ENCODE measurements at regions not wholly inside any gene's neighbourhood (a gene's known extent, or its start where the extent isn't known, plus 50 kb on each side); places are given as distances from the start of the nearest gene placed in this dataset.

DNA sequence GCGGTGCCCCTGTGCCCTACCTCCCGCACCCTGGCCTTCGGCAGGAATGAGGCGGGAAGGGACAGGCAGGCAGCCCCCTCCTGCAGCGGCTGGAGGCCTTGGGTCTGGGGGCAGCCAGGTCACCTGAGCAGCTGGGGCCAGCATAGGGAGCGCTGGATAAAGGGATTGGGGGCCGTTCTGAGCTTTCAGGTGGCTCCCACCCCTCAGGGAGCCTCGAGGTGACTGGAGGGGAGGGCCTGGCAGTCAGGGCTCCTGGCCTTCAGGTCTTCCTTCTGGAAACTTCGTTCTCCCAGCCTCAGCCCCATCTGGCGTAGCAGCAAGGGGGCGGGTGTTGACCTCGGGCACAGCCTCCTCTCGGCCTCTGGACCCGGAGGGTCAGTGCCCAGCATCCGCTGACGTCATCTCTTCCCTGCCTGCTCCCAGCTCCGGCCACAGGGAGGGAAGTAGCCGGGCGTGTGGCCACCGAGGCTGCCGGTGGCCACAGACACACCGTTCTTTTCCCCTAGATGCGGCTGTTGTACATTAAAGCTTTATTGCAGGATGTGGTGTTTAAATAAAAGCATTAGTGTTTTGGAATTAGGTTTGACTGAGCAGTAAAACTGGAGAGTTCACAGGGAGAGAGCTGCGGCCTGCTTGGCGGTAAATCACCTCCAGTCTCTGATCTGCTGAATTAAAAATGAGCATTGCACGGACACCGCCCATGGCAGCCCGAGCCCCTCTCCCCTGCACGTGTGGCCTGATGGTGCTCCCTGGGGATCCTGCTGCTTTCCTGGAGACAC lies 80.0 kb upstream of the GATA5 start (continued):
- no peak for TF ChIP-seq TBX3 (IDR thresholded peaks at IDR 0.05; ENCODE audit: borderline replicate concordance)
- TF ChIP-seq, protein P1, sequence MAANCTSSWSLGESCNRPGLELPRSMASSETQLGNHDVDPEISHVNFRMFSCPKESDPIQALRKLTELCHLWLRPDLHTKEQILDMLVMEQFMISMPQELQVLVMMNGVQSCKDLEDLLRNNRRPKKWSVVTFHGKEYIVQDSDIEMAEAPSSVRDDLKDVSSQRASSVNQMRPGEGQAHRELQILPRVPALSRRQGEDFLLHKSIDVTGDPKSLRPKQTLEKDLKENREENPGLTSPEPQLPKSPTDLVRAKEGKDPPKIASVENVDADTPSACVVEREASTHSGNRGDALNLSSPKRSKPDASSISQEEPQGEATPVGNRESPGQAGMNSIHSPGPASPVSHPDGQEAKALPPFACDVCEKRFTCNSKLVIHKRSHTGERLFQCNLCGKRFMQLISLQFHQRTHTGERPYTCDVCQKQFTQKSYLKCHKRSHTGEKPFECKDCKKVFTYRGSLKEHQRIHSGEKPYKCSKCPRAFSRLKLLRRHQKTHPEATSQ (CRISPR knock-in tag; IDR thresholded peaks at IDR 0.05; ENCODE audit: borderline replicate concordance), result no peak
- peak; percentile 47; the same call in 1 of the 2 replicates for TF ChIP-seq TBX2 (CRISPR knock-in tag; IDR thresholded peaks at IDR 0.05; ENCODE audit: borderline replicate concordance)
- TF ChIP-seq CAMTA2 (CRISPR knock-in tag; IDR thresholded peaks at IDR 0.05; ENCODE audit: borderline replicate concordance), result 0 out of 2 replicates have a peak, but pooled peaks have one; percentile 46
- TF ChIP-seq KDM4B (CRISPR knock-in tag; IDR thresholded peaks at IDR 0.05), result no peak
- peak; percentile 78 for TF ChIP-seq HOXA3 (CRISPR knock-in tag; IDR thresholded peaks at IDR 0.05)
- TF ChIP-seq, protein P2, sequence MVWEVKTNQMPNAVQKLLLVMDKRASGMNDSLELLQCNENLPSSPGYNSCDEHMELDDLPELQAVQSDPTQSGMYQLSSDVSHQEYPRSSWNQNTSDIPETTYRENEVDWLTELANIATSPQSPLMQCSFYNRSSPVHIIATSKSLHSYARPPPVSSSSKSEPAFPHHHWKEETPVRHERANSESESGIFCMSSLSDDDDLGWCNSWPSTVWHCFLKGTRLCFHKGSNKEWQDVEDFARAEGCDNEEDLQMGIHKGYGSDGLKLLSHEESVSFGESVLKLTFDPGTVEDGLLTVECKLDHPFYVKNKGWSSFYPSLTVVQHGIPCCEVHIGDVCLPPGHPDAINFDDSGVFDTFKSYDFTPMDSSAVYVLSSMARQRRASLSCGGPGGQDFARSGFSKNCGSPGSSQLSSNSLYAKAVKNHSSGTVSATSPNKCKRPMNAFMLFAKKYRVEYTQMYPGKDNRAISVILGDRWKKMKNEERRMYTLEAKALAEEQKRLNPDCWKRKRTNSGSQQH (CRISPR knock-in tag; IDR thresholded peaks at IDR 0.05; ENCODE audit: low read depth), result no peak
- TF ChIP-seq, protein P3, sequence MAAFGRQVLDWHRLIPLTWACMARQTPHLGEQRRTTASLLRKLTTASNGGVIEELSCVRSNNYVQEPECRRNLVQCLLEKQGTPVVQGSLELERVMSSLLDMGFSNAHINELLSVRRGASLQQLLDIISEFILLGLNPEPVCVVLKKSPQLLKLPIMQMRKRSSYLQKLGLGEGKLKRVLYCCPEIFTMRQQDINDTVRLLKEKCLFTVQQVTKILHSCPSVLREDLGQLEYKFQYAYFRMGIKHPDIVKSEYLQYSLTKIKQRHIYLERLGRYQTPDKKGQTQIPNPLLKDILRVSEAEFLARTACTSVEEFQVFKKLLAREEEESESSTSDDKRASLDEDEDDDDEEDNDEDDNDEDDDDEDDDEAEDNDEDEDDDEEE (CRISPR knock-in tag; IDR thresholded peaks at IDR 0.05), result peak; percentile 36; the same call in 1 of the 2 replicates
- TF ChIP-seq NFE2L1 (CRISPR knock-in tag; IDR thresholded peaks at IDR 0.05; ENCODE audit: borderline replicate concordance), result no peak
- TF ChIP-seq ZKSCAN1 (IDR thresholded peaks at IDR 0.05; ENCODE audit: low read length), result no peak
- TF ChIP-seq ARID2 (CRISPR knock-in tag; IDR thresholded peaks at IDR 0.05; ENCODE audit: borderline replicate concordance), result no peak
- TF ChIP-seq, protein P4, sequence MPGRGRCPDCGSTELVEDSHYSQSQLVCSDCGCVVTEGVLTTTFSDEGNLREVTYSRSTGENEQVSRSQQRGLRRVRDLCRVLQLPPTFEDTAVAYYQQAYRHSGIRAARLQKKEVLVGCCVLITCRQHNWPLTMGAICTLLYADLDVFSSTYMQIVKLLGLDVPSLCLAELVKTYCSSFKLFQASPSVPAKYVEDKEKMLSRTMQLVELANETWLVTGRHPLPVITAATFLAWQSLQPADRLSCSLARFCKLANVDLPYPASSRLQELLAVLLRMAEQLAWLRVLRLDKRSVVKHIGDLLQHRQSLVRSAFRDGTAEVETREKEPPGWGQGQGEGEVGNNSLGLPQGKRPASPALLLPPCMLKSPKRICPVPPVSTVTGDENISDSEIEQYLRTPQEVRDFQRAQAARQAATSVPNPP (CRISPR knock-in tag; IDR thresholded peaks at IDR 0.05), result no peak
- TF ChIP-seq SP140L (CRISPR knock-in tag; IDR thresholded peaks at IDR 0.05; ENCODE audit: borderline replicate concordance), result no peak
- TF ChIP-seq, protein P5, sequence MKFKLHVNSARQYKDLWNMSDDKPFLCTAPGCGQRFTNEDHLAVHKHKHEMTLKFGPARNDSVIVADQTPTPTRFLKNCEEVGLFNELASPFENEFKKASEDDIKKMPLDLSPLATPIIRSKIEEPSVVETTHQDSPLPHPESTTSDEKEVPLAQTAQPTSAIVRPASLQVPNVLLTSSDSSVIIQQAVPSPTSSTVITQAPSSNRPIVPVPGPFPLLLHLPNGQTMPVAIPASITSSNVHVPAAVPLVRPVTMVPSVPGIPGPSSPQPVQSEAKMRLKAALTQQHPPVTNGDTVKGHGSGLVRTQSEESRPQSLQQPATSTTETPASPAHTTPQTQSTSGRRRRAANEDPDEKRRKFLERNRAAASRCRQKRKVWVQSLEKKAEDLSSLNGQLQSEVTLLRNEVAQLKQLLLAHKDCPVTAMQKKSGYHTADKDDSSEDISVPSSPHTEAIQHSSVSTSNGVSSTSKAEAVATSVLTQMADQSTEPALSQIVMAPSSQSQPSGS (CRISPR knock-in tag; IDR thresholded peaks at IDR 0.05), result peak; percentile 98
- 0 out of 2 replicates have a peak, but pooled peaks have one; percentile 32 for TF ChIP-seq ZBTB7B (CRISPR knock-in tag; IDR thresholded peaks at IDR 0.05)
- TF ChIP-seq, protein P6, sequence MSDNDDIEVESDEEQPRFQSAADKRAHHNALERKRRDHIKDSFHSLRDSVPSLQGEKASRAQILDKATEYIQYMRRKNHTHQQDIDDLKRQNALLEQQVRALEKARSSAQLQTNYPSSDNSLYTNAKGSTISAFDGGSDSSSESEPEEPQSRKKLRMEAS (IDR thresholded peaks at IDR 0.05), result peak; percentile 43
- no peak for TF ChIP-seq CBX2 (IDR thresholded peaks at IDR 0.05; ENCODE audit: low read depth, low read length)
- no peak for TF ChIP-seq CBX2 (CRISPR knock-in tag; IDR thresholded peaks at IDR 0.05; ENCODE audit: low read depth)
- TF ChIP-seq, protein P7, sequence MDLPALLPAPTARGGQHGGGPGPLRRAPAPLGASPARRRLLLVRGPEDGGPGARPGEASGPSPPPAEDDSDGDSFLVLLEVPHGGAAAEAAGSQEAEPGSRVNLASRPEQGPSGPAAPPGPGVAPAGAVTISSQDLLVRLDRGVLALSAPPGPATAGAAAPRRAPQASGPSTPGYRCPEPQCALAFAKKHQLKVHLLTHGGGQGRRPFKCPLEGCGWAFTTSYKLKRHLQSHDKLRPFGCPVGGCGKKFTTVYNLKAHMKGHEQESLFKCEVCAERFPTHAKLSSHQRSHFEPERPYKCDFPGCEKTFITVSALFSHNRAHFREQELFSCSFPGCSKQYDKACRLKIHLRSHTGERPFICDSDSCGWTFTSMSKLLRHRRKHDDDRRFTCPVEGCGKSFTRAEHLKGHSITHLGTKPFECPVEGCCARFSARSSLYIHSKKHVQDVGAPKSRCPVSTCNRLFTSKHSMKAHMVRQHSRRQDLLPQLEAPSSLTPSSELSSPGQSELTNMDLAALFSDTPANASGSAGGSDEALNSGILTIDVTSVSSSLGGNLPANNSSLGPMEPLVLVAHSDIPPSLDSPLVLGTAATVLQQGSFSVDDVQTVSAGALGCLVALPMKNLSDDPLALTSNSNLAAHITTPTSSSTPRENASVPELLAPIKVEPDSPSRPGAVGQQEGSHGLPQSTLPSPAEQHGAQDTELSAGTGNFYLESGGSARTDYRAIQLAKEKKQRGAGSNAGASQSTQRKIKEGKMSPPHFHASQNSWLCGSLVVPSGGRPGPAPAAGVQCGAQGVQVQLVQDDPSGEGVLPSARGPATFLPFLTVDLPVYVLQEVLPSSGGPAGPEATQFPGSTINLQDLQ (CRISPR knock-in tag; IDR thresholded peaks at IDR 0.05), result no peak
- no peak for TF ChIP-seq ZNF558 (CRISPR knock-in tag; IDR thresholded peaks at IDR 0.05; ENCODE audit: borderline replicate concordance)

Data from HepG2 (cell line).